ENCODE measurements at regions not wholly inside any gene's neighbourhood (a gene's known extent, or its start where the extent isn't known, plus 50 kb on each side); places are given as distances from the start of the nearest gene placed in this dataset.

GRCh38 chr4:13970349-13970748, 342.8 kb upstream of the BOD1L1 start:
- Mint-ChIP-seq H3K27me3 (peaks cover 2% of the 10 kb centered on the region), H3K9me3 (no peaks in the 10 kb centered on the region), H3K4me3 (no peak overlapping the region), H3K4me1 (no peaks in the 10 kb centered on the region), H3K27ac (no peak overlapping the region), H3K36me3 (ENCODE audit: low read depth) (no peaks in the 10 kb centered on the region)
- POLR2A ChIA-PET, result no interaction called here
- no peak for TF ChIP-seq CTCF (IDR thresholded peaks at IDR 0.05)
- intact Hi-C loops (cut with micrococcal nuclease), result no loop called here
- ATAC-seq (ENCODE audit: low read depth), result no peak
- CTCF ChIA-PET, result no interaction called here
- no peak for DNase-seq

GRCh38 chr4:13977746-13978145, 350.2 kb upstream of the BOD1L1 start:
- DNase-seq, result no peak
- Mint-ChIP-seq H3K9me3 (peaks cover 3% of the 10 kb centered on the region), H3K36me3 (ENCODE audit: low read depth) (no peaks in the 10 kb centered on the region), H3K4me1 (peaks cover 5% of the 10 kb centered on the region), H3K4me3 (no peak overlapping the region), H3K27me3 (no peaks in the 10 kb centered on the region), H3K27ac (no peak overlapping the region)
- POLR2A ChIA-PET, result no interaction called here
- CTCF ChIA-PET, result no interaction called here
- no peak for TF ChIP-seq CTCF (IDR thresholded peaks at IDR 0.05)
- no peak for ATAC-seq (ENCODE audit: low read depth)
- intact Hi-C loops (cut with micrococcal nuclease), result no loop called here

- H3K27me3 Mint-ChIP-seq, result no peaks in the 10 kb centered on the region
- H3K4me3 Mint-ChIP-seq, result no peak overlapping the region
- no peak overlapping the region for H3K27ac Mint-ChIP-seq
- no peak for TF ChIP-seq CTCF (IDR thresholded peaks at IDR 0.05)
- no peaks in the 10 kb centered on the region for H3K36me3 Mint-ChIP-seq (ENCODE audit: low read depth)
- ATAC-seq (ENCODE audit: low read depth), result no peak
- intact Hi-C loops (cut with micrococcal nuclease), result no loop called here
- ChIA-PET CTCF (no interaction called here), POLR2A (interaction anchor here (0.5 kb wide), 1 partner anchor 51 kb away, joined by 3 read pairs; no protein-coding TSS in a partner anchor)
- no peak for DNase-seq
- H3K9me3 Mint-ChIP-seq, result peaks cover 3% of the 10 kb centered on the region
- H3K4me1 Mint-ChIP-seq, result peaks cover 5% of the 10 kb centered on the region
These were observed 353.1 kb upstream of the BOD1L1 start for GRCh38 chr4:13980317-13981310.

- intact Hi-C loops (cut with micrococcal nuclease), result no loop called here
- Mint-ChIP-seq H3K9me3 (peaks cover 3% of the 10 kb centered on the region), H3K36me3 (ENCODE audit: low read depth) (no peaks in the 10 kb centered on the region), H3K27ac (no peak overlapping the region), H3K27me3 (no peaks in the 10 kb centered on the region), H3K4me1 (peaks cover 5% of the 10 kb centered on the region), H3K4me3 (no peak overlapping the region)
- POLR2A ChIA-PET, result interaction anchor here (0.5 kb wide), 1 partner anchor 51 kb away, joined by 3 read pairs; no protein-coding TSS in a partner anchor
- ATAC-seq (ENCODE audit: low read depth) (no peak), DNase-seq (no peak)
- CTCF ChIA-PET, result no interaction called here
- no peak for TF ChIP-seq CTCF (IDR thresholded peaks at IDR 0.05)
These were observed 354.0 kb upstream of the BOD1L1 start for GRCh38 chr4:13981499-13981898.

- no peak overlapping the region for H3K4me3 Mint-ChIP-seq
- TF ChIP-seq CTCF (IDR thresholded peaks at IDR 0.05), result no peak
- H3K4me1 Mint-ChIP-seq, result peaks cover 5% of the 10 kb centered on the region
- H3K36me3 Mint-ChIP-seq (ENCODE audit: low read depth), result no peaks in the 10 kb centered on the region
- no peaks in the 10 kb centered on the region for H3K27me3 Mint-ChIP-seq
- POLR2A ChIA-PET, result no interaction called here
- peaks cover 3% of the 10 kb centered on the region for H3K9me3 Mint-ChIP-seq
- H3K27ac Mint-ChIP-seq, result no peak overlapping the region
- intact Hi-C loops (cut with micrococcal nuclease), result no loop called here
- no peak for ATAC-seq (ENCODE audit: low read depth)
- no peak for DNase-seq
- CTCF ChIA-PET, result no interaction called here
These were observed 354.5 kb upstream of the BOD1L1 start for GRCh38 chr4:13982010-13982409.

Data from activated B cell treated with CpG ODN at 0.5 μM for 24 hours (primary cell).